ENCODE measurements at regions not wholly inside any gene's neighbourhood (a gene's known extent, or its start where the extent isn't known, plus 50 kb on each side); places are given as distances from the start of the nearest gene placed in this dataset.

DNA sequence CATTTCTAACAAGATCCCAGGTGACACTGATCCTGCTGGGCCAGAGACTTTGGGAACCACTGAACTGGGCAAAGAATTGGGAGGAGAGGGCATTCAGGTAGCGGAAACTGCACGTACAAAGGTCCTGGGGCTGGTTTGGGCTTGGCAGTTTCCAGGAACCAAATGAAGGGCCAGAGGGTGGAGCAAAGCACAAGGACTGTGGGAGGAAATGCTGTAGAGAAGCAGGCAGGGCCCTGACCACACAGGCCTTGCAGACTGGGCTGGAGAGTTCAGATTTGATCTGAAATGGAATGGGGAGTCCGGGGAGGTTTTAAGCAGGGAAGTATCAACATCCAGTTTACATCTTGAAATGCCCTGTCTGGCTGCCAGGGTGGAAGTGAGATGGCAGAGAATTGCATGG is 195.1 kb downstream of the PHETA1 start:
- Histone ChIP-seq H3K4me2 (ENCODE audit: low read length) (no peak overlapping the region), H4K20me1 (ENCODE audit: control insufficient read depth, insufficient read depth, low read depth, low read length) (no peaks in the 10 kb centered on the region), H3K4me1 (ENCODE audit: control insufficient read depth, low read length) (peaks cover 8% of the 10 kb centered on the region), H3K79me2 (ENCODE audit: control insufficient read depth, low read length) (no peaks in the 10 kb centered on the region), H3K27ac (ENCODE audit: low read depth, low read length) (no peak overlapping the region), H3K27me3 (ENCODE audit: control insufficient read depth, low read length) (no peaks in the 10 kb centered on the region), H3K36me3 (ENCODE audit: control insufficient read depth, low read length) (no peaks in the 10 kb centered on the region), H3F3A (ENCODE audit: control insufficient read depth, insufficient read depth) (no peaks in the 10 kb centered on the region), H3K4me3 (ENCODE audit: low read length) (no peak overlapping the region), H3K9me2 (replicated peaks; ENCODE audit: control insufficient read depth, low read length) (no peaks in the 10 kb centered on the region), H3K9me3 (ENCODE audit: control insufficient read depth, insufficient read depth, low read length) (no peaks in the 10 kb centered on the region)
- TF ChIP-seq, protein P1, sequence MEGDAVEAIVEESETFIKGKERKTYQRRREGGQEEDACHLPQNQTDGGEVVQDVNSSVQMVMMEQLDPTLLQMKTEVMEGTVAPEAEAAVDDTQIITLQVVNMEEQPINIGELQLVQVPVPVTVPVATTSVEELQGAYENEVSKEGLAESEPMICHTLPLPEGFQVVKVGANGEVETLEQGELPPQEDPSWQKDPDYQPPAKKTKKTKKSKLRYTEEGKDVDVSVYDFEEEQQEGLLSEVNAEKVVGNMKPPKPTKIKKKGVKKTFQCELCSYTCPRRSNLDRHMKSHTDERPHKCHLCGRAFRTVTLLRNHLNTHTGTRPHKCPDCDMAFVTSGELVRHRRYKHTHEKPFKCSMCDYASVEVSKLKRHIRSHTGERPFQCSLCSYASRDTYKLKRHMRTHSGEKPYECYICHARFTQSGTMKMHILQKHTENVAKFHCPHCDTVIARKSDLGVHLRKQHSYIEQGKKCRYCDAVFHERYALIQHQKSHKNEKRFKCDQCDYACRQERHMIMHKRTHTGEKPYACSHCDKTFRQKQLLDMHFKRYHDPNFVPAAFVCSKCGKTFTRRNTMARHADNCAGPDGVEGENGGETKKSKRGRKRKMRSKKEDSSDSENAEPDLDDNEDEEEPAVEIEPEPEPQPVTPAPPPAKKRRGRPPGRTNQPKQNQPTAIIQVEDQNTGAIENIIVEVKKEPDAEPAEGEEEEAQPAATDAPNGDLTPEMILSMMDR (IDR thresholded peaks at IDR 0.05; ENCODE audit: low read depth, low read length, poor library complexity, severe bottlenecking): no peak
- TF ChIP-seq EZH2phosphoT487 (IDR thresholded peaks at IDR 0.05; ENCODE audit: borderline replicate concordance, low read length): no peak

DNA sequence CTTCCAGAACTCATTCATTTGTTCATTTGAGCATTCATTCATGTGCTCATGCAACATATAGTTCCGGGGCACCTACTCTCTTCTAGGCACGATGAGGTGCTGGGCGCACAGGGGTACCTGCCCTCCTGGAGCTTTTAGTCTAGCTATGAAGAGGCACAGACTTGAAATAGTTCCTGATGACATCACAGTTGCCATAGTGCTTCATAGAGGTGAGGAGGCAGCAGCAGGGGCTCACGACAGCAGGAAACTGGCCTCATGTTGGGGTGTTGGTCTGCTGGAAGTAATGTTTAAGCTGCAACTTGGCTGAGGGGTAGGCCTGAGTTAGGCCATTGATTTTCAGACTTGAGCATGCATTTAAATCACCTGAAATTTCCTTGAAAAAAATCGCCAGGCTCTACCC is 195.5 kb downstream of the PHETA1 start:
- Histone ChIP-seq H3K27me3 (ENCODE audit: control insufficient read depth, low read length) (no peaks in the 10 kb centered on the region), H4K20me1 (ENCODE audit: control insufficient read depth, insufficient read depth, low read depth, low read length) (no peaks in the 10 kb centered on the region), H3K9me2 (replicated peaks; ENCODE audit: control insufficient read depth, low read length) (no peaks in the 10 kb centered on the region), H3K4me2 (ENCODE audit: low read length) (no peak overlapping the region), H3K79me2 (ENCODE audit: control insufficient read depth, low read length) (no peaks in the 10 kb centered on the region), H3K36me3 (ENCODE audit: control insufficient read depth, low read length) (no peaks in the 10 kb centered on the region), H3F3A (ENCODE audit: control insufficient read depth, insufficient read depth) (no peaks in the 10 kb centered on the region), H3K4me3 (ENCODE audit: low read length) (no peak overlapping the region), H3K9me3 (ENCODE audit: control insufficient read depth, insufficient read depth, low read length) (no peaks in the 10 kb centered on the region), H3K27ac (ENCODE audit: low read depth, low read length) (no peak overlapping the region), H3K4me1 (ENCODE audit: control insufficient read depth, low read length) (peaks cover 8% of the 10 kb centered on the region)
- no peak for TF ChIP-seq EZH2phosphoT487 (IDR thresholded peaks at IDR 0.05; ENCODE audit: borderline replicate concordance, low read length)
- TF ChIP-seq, protein P1 (IDR thresholded peaks at IDR 0.05; ENCODE audit: low read depth, low read length, poor library complexity, severe bottlenecking): no peak

DNA sequence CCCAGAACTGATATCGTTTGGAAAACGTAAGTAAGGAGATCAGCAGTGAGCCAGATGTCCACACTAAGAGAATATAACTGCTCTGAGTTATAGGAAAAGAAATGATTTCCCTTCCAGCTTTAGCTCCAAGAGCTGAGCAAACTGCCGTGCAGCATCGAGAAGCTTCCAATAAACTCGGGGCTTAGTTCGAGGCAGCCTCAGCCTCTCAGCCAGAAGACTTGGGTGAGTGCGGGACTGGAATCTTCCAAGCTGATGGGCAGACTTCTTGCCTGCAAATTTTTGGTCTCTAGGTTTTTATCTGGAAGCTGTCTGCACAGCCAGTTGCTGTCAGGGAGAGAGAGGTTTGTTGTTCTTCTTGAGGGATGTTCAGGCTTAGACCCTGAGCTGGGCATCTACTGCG is 196.1 kb downstream of the PHETA1 start:
- no peak overlapping the region for H3K4me3 ChIP-seq (ENCODE audit: low read length)
- peaks cover 8% of the 10 kb centered on the region for H3K4me1 ChIP-seq (ENCODE audit: control insufficient read depth, low read length)
- H3K36me3 ChIP-seq (ENCODE audit: control insufficient read depth, low read length): no peaks in the 10 kb centered on the region
- no peaks in the 10 kb centered on the region for H3F3A ChIP-seq (ENCODE audit: control insufficient read depth, insufficient read depth)
- H3K4me2 ChIP-seq (ENCODE audit: low read length): no peak overlapping the region
- no peak overlapping the region for H3K27ac ChIP-seq (ENCODE audit: low read depth, low read length)
- no peaks in the 10 kb centered on the region for H3K9me2 ChIP-seq (replicated peaks; ENCODE audit: control insufficient read depth, low read length)
- no peaks in the 10 kb centered on the region for H3K79me2 ChIP-seq (ENCODE audit: control insufficient read depth, low read length)
- H4K20me1 ChIP-seq (ENCODE audit: control insufficient read depth, insufficient read depth, low read depth, low read length): no peaks in the 10 kb centered on the region
- no peaks in the 10 kb centered on the region for H3K9me3 ChIP-seq (ENCODE audit: control insufficient read depth, insufficient read depth, low read length)
- no peak for TF ChIP-seq EZH2phosphoT487 (IDR thresholded peaks at IDR 0.05; ENCODE audit: borderline replicate concordance, low read length)
- TF ChIP-seq, protein P1 (IDR thresholded peaks at IDR 0.05; ENCODE audit: low read depth, low read length, poor library complexity, severe bottlenecking): no peak
- no peaks in the 10 kb centered on the region for H3K27me3 ChIP-seq (ENCODE audit: control insufficient read depth, low read length)

DNA sequence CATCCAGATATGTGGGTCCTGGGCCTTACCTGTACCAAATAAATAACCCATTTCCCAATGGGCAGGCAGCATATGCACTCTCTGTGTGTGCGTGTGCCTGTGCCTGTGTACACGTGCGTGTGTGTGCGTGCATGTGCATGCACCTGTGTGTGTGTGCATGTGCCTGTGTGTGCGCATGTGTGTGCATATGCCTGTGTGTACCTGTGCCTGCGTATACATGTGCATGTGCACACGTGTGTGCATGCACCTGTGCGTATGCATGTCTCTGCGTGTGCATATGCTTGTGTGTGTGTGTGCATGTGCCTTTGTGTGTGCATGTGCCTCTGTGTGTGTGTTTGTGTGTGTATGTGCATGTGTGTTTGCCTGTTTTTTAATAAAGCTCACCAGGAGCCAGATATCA is 197.1 kb downstream of the PHETA1 start:
- Histone ChIP-seq H3K79me2 (ENCODE audit: control insufficient read depth, low read length) (no peaks in the 10 kb centered on the region), H3K9me2 (replicated peaks; ENCODE audit: control insufficient read depth, low read length) (no peaks in the 10 kb centered on the region), H3K4me3 (ENCODE audit: low read length) (no peak overlapping the region), H3K27me3 (ENCODE audit: control insufficient read depth, low read length) (no peaks in the 10 kb centered on the region), H3K9me3 (ENCODE audit: control insufficient read depth, insufficient read depth, low read length) (no peaks in the 10 kb centered on the region), H3F3A (ENCODE audit: control insufficient read depth, insufficient read depth) (no peaks in the 10 kb centered on the region), H3K4me1 (ENCODE audit: control insufficient read depth, low read length) (peaks cover 8% of the 10 kb centered on the region), H3K27ac (ENCODE audit: low read depth, low read length) (no peak overlapping the region), H4K20me1 (ENCODE audit: control insufficient read depth, insufficient read depth, low read depth, low read length) (no peaks in the 10 kb centered on the region), H3K36me3 (ENCODE audit: control insufficient read depth, low read length) (no peaks in the 10 kb centered on the region), H3K4me2 (ENCODE audit: low read length) (no peak overlapping the region)
- TF ChIP-seq, protein P1 (IDR thresholded peaks at IDR 0.05; ENCODE audit: low read depth, low read length, poor library complexity, severe bottlenecking): no peak
